ENCODE measurements at regions not wholly inside any gene's neighbourhood (a gene's known extent, or its start where the extent isn't known, plus 50 kb on each side); places are given as distances from the start of the nearest gene placed in this dataset.

GRCh38 chr5:6262651-6263363 lies 115.5 kb downstream of the MED10 start:
- no peak overlapping the region for H3K4me2 ChIP-seq (ENCODE audit: low read length)

DNA sequence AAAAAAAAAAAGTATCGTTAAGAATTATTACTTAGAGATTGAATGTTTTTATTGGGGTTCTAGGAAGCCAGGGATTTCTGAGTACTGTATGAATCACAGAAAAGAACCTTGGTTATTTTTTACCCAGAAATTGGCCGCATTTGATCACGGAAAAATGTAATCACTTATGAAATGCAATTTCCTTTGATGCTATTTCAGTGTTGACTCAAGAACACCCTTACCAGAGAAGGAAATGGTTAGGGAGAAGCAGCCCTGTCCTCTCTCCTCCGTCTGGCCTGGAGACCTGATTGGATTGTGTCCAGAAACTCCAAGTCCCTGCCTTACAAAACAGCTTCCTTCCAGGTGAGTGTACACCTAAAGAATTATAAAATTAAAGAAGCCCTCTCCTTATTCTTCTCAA lies 116.7 kb downstream of the MED10 start:
- Histone ChIP-seq H2AFZ (ENCODE audit: low read depth, low read length) (no peak overlapping the region), H3K9me3 (ENCODE audit: low read length) (no peaks in the 10 kb centered on the region), H4K20me1 (ENCODE audit: insufficient read depth) (no peaks in the 10 kb centered on the region), H3K36me3 (ENCODE audit: insufficient read depth, low read length) (no peaks in the 10 kb centered on the region), H3K4me3 (ENCODE audit: low read length) (no peak overlapping the region), H3K27ac (ENCODE audit: low read length) (no peak overlapping the region), H3K4me2 (ENCODE audit: low read length) (no peak overlapping the region), H3F3A (ENCODE audit: insufficient read depth, low read length, poor library complexity, severe bottlenecking) (no peaks in the 10 kb centered on the region), H3K9me2 (ENCODE audit: insufficient read depth, low read length) (no peaks in the 10 kb centered on the region), H3K9ac (ENCODE audit: low read length) (no peak overlapping the region), H3K79me2 (replicated peaks; ENCODE audit: insufficient read depth, low read length) (no peaks in the 10 kb centered on the region), H3K27me3 (ENCODE audit: insufficient read depth, low read depth, low read length) (no peaks in the 10 kb centered on the region)
- TF ChIP-seq MXI1 (conservative IDR thresholded peaks at IDR 0.05; ENCODE audit: poor library complexity, severe bottlenecking) (no peak), SMC3 (conservative IDR thresholded peaks at IDR 0.05; ENCODE audit: poor library complexity) (no peak), EP300 (conservative IDR thresholded peaks at IDR 0.05; ENCODE audit: poor library complexity, severe bottlenecking) (no peak), EZH2 (IDR thresholded peaks at IDR 0.05; ENCODE audit: borderline replicate concordance, insufficient read depth, low read length, poor library complexity, severe bottlenecking) (no peak), RAD21 (conservative IDR thresholded peaks at IDR 0.05) (no peak), POLR2AphosphoS5 (IDR thresholded peaks at IDR 0.05) (no peak), TAF1 (IDR thresholded peaks at IDR 0.05; ENCODE audit: low read depth) (no peak)
- TF ChIP-seq, protein P1, sequence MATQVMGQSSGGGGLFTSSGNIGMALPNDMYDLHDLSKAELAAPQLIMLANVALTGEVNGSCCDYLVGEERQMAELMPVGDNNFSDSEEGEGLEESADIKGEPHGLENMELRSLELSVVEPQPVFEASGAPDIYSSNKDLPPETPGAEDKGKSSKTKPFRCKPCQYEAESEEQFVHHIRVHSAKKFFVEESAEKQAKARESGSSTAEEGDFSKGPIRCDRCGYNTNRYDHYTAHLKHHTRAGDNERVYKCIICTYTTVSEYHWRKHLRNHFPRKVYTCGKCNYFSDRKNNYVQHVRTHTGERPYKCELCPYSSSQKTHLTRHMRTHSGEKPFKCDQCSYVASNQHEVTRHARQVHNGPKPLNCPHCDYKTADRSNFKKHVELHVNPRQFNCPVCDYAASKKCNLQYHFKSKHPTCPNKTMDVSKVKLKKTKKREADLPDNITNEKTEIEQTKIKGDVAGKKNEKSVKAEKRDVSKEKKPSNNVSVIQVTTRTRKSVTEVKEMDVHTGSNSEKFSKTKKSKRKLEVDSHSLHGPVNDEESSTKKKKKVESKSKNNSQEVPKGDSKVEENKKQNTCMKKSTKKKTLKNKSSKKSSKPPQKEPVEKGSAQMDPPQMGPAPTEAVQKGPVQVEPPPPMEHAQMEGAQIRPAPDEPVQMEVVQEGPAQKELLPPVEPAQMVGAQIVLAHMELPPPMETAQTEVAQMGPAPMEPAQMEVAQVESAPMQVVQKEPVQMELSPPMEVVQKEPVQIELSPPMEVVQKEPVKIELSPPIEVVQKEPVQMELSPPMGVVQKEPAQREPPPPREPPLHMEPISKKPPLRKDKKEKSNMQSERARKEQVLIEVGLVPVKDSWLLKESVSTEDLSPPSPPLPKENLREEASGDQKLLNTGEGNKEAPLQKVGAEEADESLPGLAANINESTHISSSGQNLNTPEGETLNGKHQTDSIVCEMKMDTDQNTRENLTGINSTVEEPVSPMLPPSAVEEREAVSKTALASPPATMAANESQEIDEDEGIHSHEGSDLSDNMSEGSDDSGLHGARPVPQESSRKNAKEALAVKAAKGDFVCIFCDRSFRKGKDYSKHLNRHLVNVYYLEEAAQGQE (IDR thresholded peaks at IDR 0.05; ENCODE audit: borderline replicate concordance), result no peak

More at GRCh38 chr5:6262651-6263363, 115.5 kb downstream of the MED10 start:
- Histone ChIP-seq H3K79me2 (replicated peaks; ENCODE audit: insufficient read depth, low read length) (no peaks in the 10 kb centered on the region), H3F3A (ENCODE audit: insufficient read depth, low read length, poor library complexity, severe bottlenecking) (no peaks in the 10 kb centered on the region), H2AFZ (ENCODE audit: low read depth, low read length) (no peak overlapping the region), H3K27ac (ENCODE audit: low read length) (no peak overlapping the region), H3K9me3 (ENCODE audit: low read length) (no peaks in the 10 kb centered on the region), H3K4me3 (ENCODE audit: low read length) (no peak overlapping the region), H3K27me3 (ENCODE audit: insufficient read depth, low read depth, low read length) (no peaks in the 10 kb centered on the region), H3K36me3 (ENCODE audit: insufficient read depth, low read length) (no peaks in the 10 kb centered on the region), H4K20me1 (ENCODE audit: insufficient read depth) (no peaks in the 10 kb centered on the region), H3K9ac (ENCODE audit: low read length) (no peak overlapping the region), H3K9me2 (ENCODE audit: insufficient read depth, low read length) (no peaks in the 10 kb centered on the region)
- no peak for TF ChIP-seq POLR2AphosphoS5 (IDR thresholded peaks at IDR 0.05)
- no peak for TF ChIP-seq SMC3 (conservative IDR thresholded peaks at IDR 0.05; ENCODE audit: poor library complexity)
- no peak for TF ChIP-seq MXI1 (conservative IDR thresholded peaks at IDR 0.05; ENCODE audit: poor library complexity, severe bottlenecking)
- TF ChIP-seq, protein P1 (IDR thresholded peaks at IDR 0.05; ENCODE audit: borderline replicate concordance), result no peak
- TF ChIP-seq RAD21 (conservative IDR thresholded peaks at IDR 0.05), result no peak
- TF ChIP-seq TAF1 (IDR thresholded peaks at IDR 0.05; ENCODE audit: low read depth), result no peak
- TF ChIP-seq CTCF (IDR thresholded peaks at IDR 0.05; ENCODE audit: poor library complexity, severe bottlenecking), result no peak
- TF ChIP-seq EZH2 (IDR thresholded peaks at IDR 0.05; ENCODE audit: borderline replicate concordance, insufficient read depth, low read length, poor library complexity, severe bottlenecking), result no peak
- no peak for TF ChIP-seq EP300 (conservative IDR thresholded peaks at IDR 0.05; ENCODE audit: poor library complexity, severe bottlenecking)

All from neural cell (in vitro differentiated cells).